PC-3 (cell line): ENCODE measurements at regions not wholly inside any gene's neighbourhood (a gene's known extent, or its start where the extent isn't known, plus 50 kb on each side); places are given as distances from the start of the nearest gene placed in this dataset.

Experiments
- CTCF ChIP-seq: fragments of 300-600 bp; sonication (generic); conservative IDR thresholded peaks from 2 replicates; pipeline ENCODE4 v1.5.1; 2017; ENCODE audit warnings: antibody characterized with exemption, low read depth, mild to moderate bottlenecking, low read length
- EZH2 ChIP-seq: fragments of 300-600 bp; sonication (generic); IDR thresholded peaks from one replicate; pipeline ENCODE4 v1.6.1; 2017; ENCODE audit warnings: antibody characterized with exemption, mild to moderate bottlenecking, low read length; ENCODE audit not compliant: unreplicated experiment
- EZH2phosphoT487 ChIP-seq: fragments of 300-600 bp; sonication (generic); IDR thresholded peaks from 2 replicates; pipeline ENCODE4 v1.6.1; 2018; ENCODE audit warnings: mild to moderate bottlenecking, antibody characterized with exemption, low read length, borderline replicate concordance

GRCh38 chr3:107028626-107029025 lies 348.6 kb upstream of the CCDC54 start:
- TF ChIP-seq CTCF (no peak), EZH2phosphoT487 (no peak), EZH2 (no peak)
